ENCODE measurements at regions not wholly inside any gene's neighbourhood (a gene's known extent, or its start where the extent isn't known, plus 50 kb on each side); places are given as distances from the start of the nearest gene placed in this dataset.

- TF ChIP-seq, protein P1, sequence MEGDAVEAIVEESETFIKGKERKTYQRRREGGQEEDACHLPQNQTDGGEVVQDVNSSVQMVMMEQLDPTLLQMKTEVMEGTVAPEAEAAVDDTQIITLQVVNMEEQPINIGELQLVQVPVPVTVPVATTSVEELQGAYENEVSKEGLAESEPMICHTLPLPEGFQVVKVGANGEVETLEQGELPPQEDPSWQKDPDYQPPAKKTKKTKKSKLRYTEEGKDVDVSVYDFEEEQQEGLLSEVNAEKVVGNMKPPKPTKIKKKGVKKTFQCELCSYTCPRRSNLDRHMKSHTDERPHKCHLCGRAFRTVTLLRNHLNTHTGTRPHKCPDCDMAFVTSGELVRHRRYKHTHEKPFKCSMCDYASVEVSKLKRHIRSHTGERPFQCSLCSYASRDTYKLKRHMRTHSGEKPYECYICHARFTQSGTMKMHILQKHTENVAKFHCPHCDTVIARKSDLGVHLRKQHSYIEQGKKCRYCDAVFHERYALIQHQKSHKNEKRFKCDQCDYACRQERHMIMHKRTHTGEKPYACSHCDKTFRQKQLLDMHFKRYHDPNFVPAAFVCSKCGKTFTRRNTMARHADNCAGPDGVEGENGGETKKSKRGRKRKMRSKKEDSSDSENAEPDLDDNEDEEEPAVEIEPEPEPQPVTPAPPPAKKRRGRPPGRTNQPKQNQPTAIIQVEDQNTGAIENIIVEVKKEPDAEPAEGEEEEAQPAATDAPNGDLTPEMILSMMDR (tag by site-specific recombination; IDR thresholded peaks at IDR 0.05) = no peak
- TF ChIP-seq ZBTB17 (tag by site-specific recombination; IDR thresholded peaks at IDR 0.05) (no peak), ZNF133 (tag by site-specific recombination; IDR thresholded peaks at IDR 0.05) (no peak), SP2 (tag by site-specific recombination; IDR thresholded peaks at IDR 0.05) (no peak), ZNF423 (tag by site-specific recombination; IDR thresholded peaks at IDR 0.05) (no peak)
Measured at GRCh38 chr9:20117482-20117881, 328.6 kb upstream of the SLC24A2 start.

Data from HEK293 (cell line).